Activated B cell treated with CpG ODN at 0.5 μM for 24 hours (primary cell): ENCODE measurements at regions not wholly inside any gene's neighbourhood (a gene's known extent, or its start where the extent isn't known, plus 50 kb on each side); places are given as distances from the start of the nearest gene placed in this dataset.

ENCODE experiments used
- ATAC-seq: fragments of 200-7000 bp; cut with Tn5 transposase; one replicate; pipeline ENCODE4 v1.10.0; 2021; ENCODE audit warnings: low read depth, mild to moderate bottlenecking, moderate library complexity
- CTCF ChIA-PET: fragments of 350-600 bp; sonication (Branson Sonifier 250); formaldehyde crosslinking; loops from one replicate; lab custom pipeline; 2021; ENCODE audit warnings: antibody characterized with exemption; lab: Charles Lee
- POLR2A ChIA-PET: fragments of 350-600 bp; sonication (Branson Sonifier 250); formaldehyde crosslinking; loops from one replicate; lab custom pipeline; 2021; ENCODE audit warnings: antibody characterized with exemption; lab: Charles Lee
- DNase-seq: peaks from one replicate; pipeline ENCODE4 v3.0.0; 2022
- H3K27ac Mint-ChIP-seq: one replicate; pipeline ENCODE4 v1.8.0; 2020; ENCODE audit warnings: mixed read lengths
- H3K27me3 Mint-ChIP-seq: one replicate; pipeline ENCODE4 v1.8.0; 2021; ENCODE audit warnings: mixed read lengths
- H3K36me3 Mint-ChIP-seq: one replicate; pipeline ENCODE4 v1.8.0; 2021; ENCODE audit warnings: low read depth, mixed read lengths
- H3K4me1 Mint-ChIP-seq: one replicate; pipeline ENCODE4 v1.8.0; 2021; ENCODE audit warnings: mixed read lengths
- H3K4me3 Mint-ChIP-seq: one replicate; pipeline ENCODE4 v1.8.0; 2020; ENCODE audit warnings: mild to moderate bottlenecking, mixed read lengths
- H3K9me3 Mint-ChIP-seq: one replicate; pipeline ENCODE4 v1.8.0; 2020; ENCODE audit warnings: mixed read lengths
- CTCF ChIP-seq: fragments of 200-600 bp; IDR thresholded peaks from one replicate; pipeline ENCODE4 v1.8.0; 2022; ENCODE audit warnings: antibody characterized with exemption, mild to moderate bottlenecking
- intact Hi-C: fragments of 100-400 bp; cut with micrococcal nuclease; formaldehyde crosslinking; loops from one replicate; pipeline ENCODE4 v1.15.1; 2024

GRCh38 chr20:47950124-47950912 lies 165.0 kb upstream of the SULF2 start:
- no peak for ATAC-seq
- no peak overlapping the region for H3K4me3 Mint-ChIP-seq
- no peak overlapping the region for H3K27ac Mint-ChIP-seq
- no peaks in the 10 kb centered on the region for H3K9me3 Mint-ChIP-seq
- TF ChIP-seq CTCF, result no peak
- no peak for DNase-seq
- POLR2A ChIA-PET, result no interaction called here
- no peaks in the 10 kb centered on the region for H3K36me3 Mint-ChIP-seq
- CTCF ChIA-PET, result no interaction called here
- H3K4me1 Mint-ChIP-seq, result peaks cover 2% of the 10 kb centered on the region
- peaks cover 16% of the 10 kb centered on the region for H3K27me3 Mint-ChIP-seq
- intact Hi-C loops, result no loop called here

GRCh38 chr20:47949230-47949629 lies 163.9 kb upstream of the SULF2 start:
- TF ChIP-seq CTCF, result no peak
- no peak for DNase-seq
- POLR2A ChIA-PET, result no interaction called here
- peaks cover 16% of the 10 kb centered on the region for H3K27me3 Mint-ChIP-seq
- H3K36me3 Mint-ChIP-seq, result no peaks in the 10 kb centered on the region
- H3K4me3 Mint-ChIP-seq, result no peak overlapping the region
- ATAC-seq, result no peak
- H3K4me1 Mint-ChIP-seq, result peaks cover 2% of the 10 kb centered on the region
- intact Hi-C loops, result no loop called here
- CTCF ChIA-PET, result no interaction called here
- H3K9me3 Mint-ChIP-seq, result no peaks in the 10 kb centered on the region
- no peak overlapping the region for H3K27ac Mint-ChIP-seq

GRCh38 chr20:47944682-47945081 lies 159.4 kb upstream of the SULF2 start:
- TF ChIP-seq CTCF, result no peak
- H3K9me3 Mint-ChIP-seq, result no peaks in the 10 kb centered on the region
- no peak overlapping the region for H3K4me3 Mint-ChIP-seq

GRCh38 chr20:47941869-47942268 lies 156.6 kb upstream of the SULF2 start:
- no peak for DNase-seq
- no peaks in the 10 kb centered on the region for H3K36me3 Mint-ChIP-seq
- H3K4me3 Mint-ChIP-seq, result no peak overlapping the region
- intact Hi-C loops, result no loop called here
- no peak for ATAC-seq
- peaks cover 1% of the 10 kb centered on the region for H3K27me3 Mint-ChIP-seq
- CTCF ChIA-PET, result no interaction called here
- POLR2A ChIA-PET, result no interaction called here
- H3K9me3 Mint-ChIP-seq, result no peaks in the 10 kb centered on the region
- no peak for TF ChIP-seq CTCF
- H3K4me1 Mint-ChIP-seq, result peaks cover 1% of the 10 kb centered on the region
- H3K27ac Mint-ChIP-seq, result no peak overlapping the region

More at GRCh38 chr20:47944682-47945081, 159.4 kb upstream of the SULF2 start:
- DNase-seq (no peak), ATAC-seq (no peak)
- ChIA-PET POLR2A (no interaction called here), CTCF (no interaction called here)
- peaks cover 2% of the 10 kb centered on the region for H3K27me3 Mint-ChIP-seq
- intact Hi-C loops, result no loop called here
- H3K4me1 Mint-ChIP-seq, result peaks cover 2% of the 10 kb centered on the region
- H3K36me3 Mint-ChIP-seq, result no peaks in the 10 kb centered on the region
- H3K27ac Mint-ChIP-seq, result no peak overlapping the region

- H3K27ac Mint-ChIP-seq, result no peak overlapping the region
- H3K9me3 Mint-ChIP-seq, result no peaks in the 10 kb centered on the region
- ChIA-PET CTCF (no interaction called here), POLR2A (no interaction called here)
- H3K4me1 Mint-ChIP-seq, result no peaks in the 10 kb centered on the region
- H3K4me3 Mint-ChIP-seq, result no peak overlapping the region
- intact Hi-C loops, result no loop called here
- DNase-seq, result no peak
- TF ChIP-seq CTCF, result no peak
- no peak for ATAC-seq
- no peaks in the 10 kb centered on the region for H3K36me3 Mint-ChIP-seq
- H3K27me3 Mint-ChIP-seq, result peaks cover 9% of the 10 kb centered on the region
Measured at GRCh38 chr20:47940101-47940813, 155.0 kb upstream of the SULF2 start.
